Suppressor macrophage treated with lipopolysaccharide for 4 hours (primary cell): ENCODE measurements at regions not wholly inside any gene's neighbourhood (a gene's known extent, or its start where the extent isn't known, plus 50 kb on each side); places are given as distances from the start of the nearest gene placed in this dataset.
"Not testable (repeated sequence)": the region's sequence is repeated elsewhere in the genome, so short reads cannot be mapped to it uniquely, and the experiment has no call there.

Source experiments
- DNase-seq: peaks from one replicate; pipeline ENCODE4 v3.0.0-alpha.2; 2020

- not testable (repeated sequence) for DNase-seq
Observed at GRCh38 chr5:86289786-86290185, 328.0 kb upstream of the COX7C start.

- DNase-seq, result not testable (repeated sequence)
Observed at GRCh38 chr5:86292811-86293210, 324.9 kb upstream of the COX7C start.

GRCh38 chr5:86302643-86303042, 315.1 kb upstream of the COX7C start:
- DNase-seq, result not testable (repeated sequence)

- peak; percentile 2 for DNase-seq
Observed at GRCh38 chr5:86305050-86305449, 312.7 kb upstream of the COX7C start.

- no peak for DNase-seq
Observed at GRCh38 chr5:86314951-86315350, 302.8 kb upstream of the COX7C start.

GRCh38 chr5:86320266-86320665, 297.5 kb upstream of the COX7C start:
- no peak for DNase-seq

- no peak for DNase-seq
Observed at GRCh38 chr5:86329318-86329717, 288.4 kb upstream of the COX7C start.

GRCh38 chr5:86330736-86331135, 287.0 kb upstream of the COX7C start:
- no peak for DNase-seq

- no peak for DNase-seq
Observed at GRCh38 chr5:86332851-86333250, 284.9 kb upstream of the COX7C start.

- DNase-seq, result no peak
Observed at GRCh38 chr5:86337667-86338460, 279.9 kb upstream of the COX7C start.

- no peak for DNase-seq
Observed at GRCh38 chr5:86354664-86355063, 263.1 kb upstream of the COX7C start.

GRCh38 chr5:86360801-86361200, 256.9 kb upstream of the COX7C start:
- DNase-seq, result no peak

GRCh38 chr5:86371061-86371460, 246.7 kb upstream of the COX7C start:
- DNase-seq, result no peak

GRCh38 chr5:86374611-86375010, 243.1 kb upstream of the COX7C start:
- DNase-seq, result no peak

- no peak for DNase-seq
Observed at GRCh38 chr5:86376214-86376613, 241.5 kb upstream of the COX7C start.

GRCh38 chr5:86403190-86403589, 214.6 kb upstream of the COX7C start:
- no peak for DNase-seq

- DNase-seq, result no peak
Observed at GRCh38 chr5:86404256-86404655, 213.5 kb upstream of the COX7C start.

- no peak for DNase-seq
Observed at GRCh38 chr5:86407711-86408110, 210.0 kb upstream of the COX7C start.

GRCh38 chr5:86411596-86411995, 206.1 kb upstream of the COX7C start:
- no peak for DNase-seq

- DNase-seq, result no peak
Observed at GRCh38 chr5:86427158-86427557, 190.6 kb upstream of the COX7C start.

- no peak for DNase-seq
Observed at GRCh38 chr5:86439593-86440110, 178.1 kb upstream of the COX7C start.

- no peak for DNase-seq
Observed at GRCh38 chr5:86442036-86442745, 175.6 kb upstream of the COX7C start.

- DNase-seq, result no peak
Observed at GRCh38 chr5:86447362-86447761, 170.4 kb upstream of the COX7C start.

GRCh38 chr5:86452251-86452650, 165.5 kb upstream of the COX7C start:
- no peak for DNase-seq
